ENCODE measurements at regions not wholly inside any gene's neighbourhood (a gene's known extent, or its start where the extent isn't known, plus 50 kb on each side); places are given as distances from the start of the nearest gene placed in this dataset.

GRCh38 chr11:112448168-112448567 lies 187.5 kb upstream of the PLET1 start:
- peaks cover 10% of the 10 kb centered on the region for H3K4me1 Mint-ChIP-seq
- no peak overlapping the region for H3K27ac Mint-ChIP-seq
- peaks cover 18% of the 10 kb centered on the region for H3K9me3 Mint-ChIP-seq
- DNase-seq (ENCODE audit: low spot score) = no peak
- H3K27me3 Mint-ChIP-seq (ENCODE audit: low read depth) = peaks cover 21% of the 10 kb centered on the region
- TF ChIP-seq SMAD4 (CRISPR knock-in tag; IDR thresholded peaks at IDR 0.05) (no peak), EMX1 (CRISPR knock-in tag; IDR thresholded peaks at IDR 0.05) (no peak), SMAD3 (CRISPR knock-in tag; IDR thresholded peaks at IDR 0.05; ENCODE audit: borderline replicate concordance) (no peak), ZNF423 (CRISPR knock-in tag; IDR thresholded peaks at IDR 0.05) (no peak), CREM (CRISPR knock-in tag; IDR thresholded peaks at IDR 0.05) (no peak), CDX4 (CRISPR knock-in tag; IDR thresholded peaks at IDR 0.05; ENCODE audit: borderline replicate concordance) (no peak), IRF1 (CRISPR knock-in tag; IDR thresholded peaks at IDR 0.05) (no peak), ZNF317 (CRISPR knock-in tag; IDR thresholded peaks at IDR 0.05; ENCODE audit: borderline replicate concordance, low read depth) (no peak), ZNF671 (CRISPR knock-in tag; IDR thresholded peaks at IDR 0.05) (no peak), ERG (CRISPR knock-in tag; IDR thresholded peaks at IDR 0.05) (no peak)
- ATAC-seq = no peak
- no peak overlapping the region for H3K4me3 Mint-ChIP-seq
- CTCF ChIA-PET = interaction anchor here (0.7 to 2.6 kb wide), 4 partner anchors 8 to 140 kb away, joined by 4 to 14 read pairs (median 6); no protein-coding TSS in a partner anchor
- peaks cover 3% of the 10 kb centered on the region; the same call in 1 of the 2 replicates for H3K36me3 Mint-ChIP-seq
- POLR2A ChIA-PET = no interaction called here

- TF ChIP-seq RELA (CRISPR knock-in tag; IDR thresholded peaks at IDR 0.05; ENCODE audit: borderline replicate concordance) (no peak), CREM (CRISPR knock-in tag; IDR thresholded peaks at IDR 0.05) (no peak), CTCF (IDR thresholded peaks at IDR 0.05) (no peak), NFATC4 (CRISPR knock-in tag; IDR thresholded peaks at IDR 0.05) (no peak), GABPB1 (CRISPR knock-in tag; IDR thresholded peaks at IDR 0.05) (no peak), TCF7 (CRISPR knock-in tag; IDR thresholded peaks at IDR 0.05; ENCODE audit: low read depth) (no peak), CBFB (CRISPR knock-in tag; IDR thresholded peaks at IDR 0.05; ENCODE audit: low read depth) (no peak)
- H3K4me3 Mint-ChIP-seq = no peak overlapping the region
- ATAC-seq (peak; percentile 76), DNase-seq (ENCODE audit: low spot score) (no peak)
- peaks cover 10% of the 10 kb centered on the region for H3K4me1 Mint-ChIP-seq
- H3K36me3 Mint-ChIP-seq = peaks cover 3% of the 10 kb centered on the region; the same call in 1 of the 2 replicates
- H3K27ac Mint-ChIP-seq = no peak overlapping the region
- H3K9me3 Mint-ChIP-seq = peaks cover 18% of the 10 kb centered on the region
- peaks cover 21% of the 10 kb centered on the region for H3K27me3 Mint-ChIP-seq (ENCODE audit: low read depth)
- ChIA-PET POLR2A (no interaction called here), CTCF (interaction anchor here (0.6 to 2.6 kb wide), 7 partner anchors 8 to 841 kb away, joined by 3 to 14 read pairs (median 5); no protein-coding TSS in a partner anchor)
These were observed 188.1 kb upstream of the PLET1 start for GRCh38 chr11:112448806-112449205.

- DNase-seq (ENCODE audit: low spot score) = no peak
- peaks cover 3% of the 10 kb centered on the region; the same call in 1 of the 2 replicates for H3K9me3 Mint-ChIP-seq
- no peak overlapping the region for H3K4me3 Mint-ChIP-seq
- peaks cover 21% of the 10 kb centered on the region for H3K27me3 Mint-ChIP-seq (ENCODE audit: low read depth)
- no peak for ATAC-seq
- peaks cover 10% of the 10 kb centered on the region for H3K4me1 Mint-ChIP-seq
- ChIA-PET CTCF (no interaction called here), POLR2A (no interaction called here)
- no peak overlapping the region for H3K27ac Mint-ChIP-seq
- no peaks in the 10 kb centered on the region for H3K36me3 Mint-ChIP-seq
- no peak for TF ChIP-seq USF1 (CRISPR knock-in tag; IDR thresholded peaks at IDR 0.05)
- no peak for TF ChIP-seq USF2 (CRISPR knock-in tag; IDR thresholded peaks at IDR 0.05)
- TF ChIP-seq ATF6 (CRISPR knock-in tag; IDR thresholded peaks at IDR 0.05) = no peak
- TF ChIP-seq SMAD3 (CRISPR knock-in tag; IDR thresholded peaks at IDR 0.05; ENCODE audit: borderline replicate concordance) = no peak
- TF ChIP-seq E2F4 (CRISPR knock-in tag; IDR thresholded peaks at IDR 0.05; ENCODE audit: borderline replicate concordance, low read depth) = no peak
- no peak for TF ChIP-seq CTCF (IDR thresholded peaks at IDR 0.05)
These were observed 190.6 kb upstream of the PLET1 start for GRCh38 chr11:112451250-112451649.

All from WTC11 (cell line).